Activated gamma-delta T cell (primary cell): ENCODE measurements at regions not wholly inside any gene's neighbourhood (a gene's known extent, or its start where the extent isn't known, plus 50 kb on each side); places are given as distances from the start of the nearest gene placed in this dataset.

Source experiments
- DNase-seq: peaks from one replicate; lab custom pipeline; 2025; lab: John Stamatoyannopoulos, UW

GRCh38 chr9:78493166-78493742, 196.3 kb downstream of the PSAT1 start:
- no peak for DNase-seq

DNA sequence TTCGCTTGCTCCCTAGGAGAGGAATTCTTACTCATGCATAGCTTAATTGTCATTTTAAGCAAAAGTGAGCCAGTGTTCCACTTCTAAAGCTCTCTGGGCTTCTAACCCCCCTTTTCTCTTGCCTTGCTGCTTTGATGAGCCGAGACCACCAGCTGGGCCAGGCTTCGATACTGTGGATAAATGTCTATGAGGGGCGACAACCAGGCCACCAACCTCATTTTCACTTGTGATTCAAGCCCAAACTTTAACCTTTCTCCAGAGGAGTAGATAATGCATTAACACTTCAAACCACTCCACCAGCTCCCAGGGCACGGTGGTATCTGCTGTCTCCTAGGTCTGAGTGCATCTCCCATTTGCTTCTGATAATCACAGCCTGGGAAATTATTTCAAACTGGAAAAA, 205.6 kb downstream of the PSAT1 start:
- DNase-seq, result no peak

DNA sequence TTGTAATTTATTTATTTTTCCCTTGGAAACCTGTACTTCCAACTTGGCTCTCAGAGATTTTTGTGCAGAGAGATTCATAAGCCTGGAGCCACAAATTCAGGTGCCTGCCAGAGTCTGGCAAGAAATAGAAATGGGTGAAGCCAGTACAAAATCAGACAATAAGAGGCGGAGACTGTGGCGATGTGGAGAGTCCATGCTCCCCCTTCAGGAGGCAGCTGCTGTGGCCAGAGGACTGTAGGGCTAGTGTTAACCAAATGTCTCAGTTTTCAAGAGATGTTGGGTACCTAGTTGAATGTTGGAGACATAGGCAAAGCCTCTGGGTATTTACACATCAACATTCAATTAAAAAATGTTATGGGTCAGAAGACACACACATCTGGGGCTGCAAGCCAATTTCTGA, 208.6 kb downstream of the PSAT1 start:
- no peak for DNase-seq

- no peak for DNase-seq
These were observed 210.1 kb downstream of the PSAT1 start for GRCh38 chr9:78507037-78507436.

- DNase-seq, result no peak
These were observed 213.1 kb downstream of the PSAT1 start for GRCh38 chr9:78510035-78510434.

DNA sequence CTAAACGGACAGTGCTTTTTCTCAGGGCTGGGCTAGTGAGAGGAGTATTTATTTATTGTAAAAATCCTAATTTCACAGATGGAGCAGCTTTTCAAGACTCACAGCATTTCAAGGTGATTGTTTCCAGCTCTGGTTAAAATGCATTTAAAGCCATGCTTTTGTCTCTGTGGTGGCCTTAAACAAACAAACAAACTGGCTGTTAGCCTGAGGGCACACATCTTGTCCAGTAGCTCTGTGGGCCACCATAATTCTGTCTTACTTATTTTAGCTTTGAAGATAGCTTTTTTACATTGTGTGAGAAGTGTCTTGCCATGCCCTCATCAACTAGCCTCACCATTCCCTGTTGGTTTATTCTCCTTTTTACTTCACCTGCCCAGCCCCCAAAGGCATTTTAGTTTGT, 218.2 kb downstream of the PSAT1 start:
- no peak for DNase-seq

DNA sequence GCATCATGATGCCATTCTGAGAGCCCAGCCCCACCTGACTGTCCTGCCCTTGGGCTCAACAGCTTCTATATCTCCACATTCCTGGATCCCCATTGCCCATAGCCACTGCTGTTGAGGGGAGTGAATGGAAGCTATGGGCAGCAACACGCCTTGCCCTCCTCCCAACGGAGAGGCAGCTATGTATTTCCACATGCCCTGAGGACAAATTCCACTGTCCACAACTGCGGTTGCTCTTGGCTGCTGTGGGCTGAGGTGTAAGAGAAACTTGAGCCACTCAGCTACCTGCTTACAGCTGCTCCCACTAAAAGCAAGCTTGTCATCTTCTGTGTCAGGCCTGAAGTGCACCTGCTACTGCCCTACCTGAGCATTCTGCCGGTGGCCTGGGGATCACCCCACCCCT, 222.9 kb downstream of the PSAT1 start:
- DNase-seq, result no peak

GRCh38 chr9:78521680-78522079, 224.8 kb downstream of the PSAT1 start:
- no peak for DNase-seq

DNA sequence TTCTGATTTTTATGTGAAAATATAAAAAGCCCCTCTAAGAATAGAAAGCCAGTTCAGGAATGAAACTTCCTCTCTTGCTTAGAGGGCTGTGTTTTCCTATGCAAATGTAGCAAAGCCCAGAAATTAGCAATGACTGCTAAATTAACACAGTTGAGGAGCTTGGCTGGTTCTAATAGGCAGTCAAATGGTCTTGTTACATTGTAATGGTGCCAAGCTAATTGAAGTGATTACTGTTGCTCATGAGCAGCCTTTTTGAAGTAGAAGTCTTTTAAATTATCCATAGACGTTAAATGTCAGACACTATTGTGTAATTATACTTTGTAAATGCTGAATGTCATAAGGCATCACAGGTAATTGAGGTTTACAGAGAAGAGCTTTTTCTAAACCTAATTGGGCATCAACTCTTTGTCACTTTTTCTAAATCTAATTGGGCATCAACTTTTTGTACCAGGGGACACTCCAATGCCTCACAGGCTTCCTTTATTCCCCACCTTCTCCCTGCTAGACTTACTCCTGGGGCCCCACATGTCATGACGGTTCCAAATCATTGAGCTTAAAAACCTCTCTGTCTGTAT, 229.1 kb downstream of the PSAT1 start:
- DNase-seq, result no peak

DNA sequence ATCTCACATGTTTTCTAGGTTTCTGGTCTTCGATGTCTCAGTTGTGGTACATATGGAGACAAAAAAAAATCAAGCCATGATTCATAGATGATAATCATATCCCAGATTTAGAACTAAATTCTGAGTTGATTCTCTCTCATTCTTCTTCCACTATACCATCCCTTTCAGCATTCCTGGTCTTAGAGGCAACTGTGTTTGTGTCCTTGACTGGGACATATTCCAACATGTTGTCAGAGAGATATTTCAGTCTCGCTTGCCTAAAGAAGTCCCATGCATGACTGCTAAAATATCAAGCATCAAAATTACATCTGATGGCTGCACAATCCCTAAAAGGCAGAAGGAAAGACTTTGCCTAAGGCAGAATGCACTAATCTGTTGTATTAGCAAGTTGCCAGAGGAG, 236.6 kb downstream of the PSAT1 start:
- no peak for DNase-seq

DNA sequence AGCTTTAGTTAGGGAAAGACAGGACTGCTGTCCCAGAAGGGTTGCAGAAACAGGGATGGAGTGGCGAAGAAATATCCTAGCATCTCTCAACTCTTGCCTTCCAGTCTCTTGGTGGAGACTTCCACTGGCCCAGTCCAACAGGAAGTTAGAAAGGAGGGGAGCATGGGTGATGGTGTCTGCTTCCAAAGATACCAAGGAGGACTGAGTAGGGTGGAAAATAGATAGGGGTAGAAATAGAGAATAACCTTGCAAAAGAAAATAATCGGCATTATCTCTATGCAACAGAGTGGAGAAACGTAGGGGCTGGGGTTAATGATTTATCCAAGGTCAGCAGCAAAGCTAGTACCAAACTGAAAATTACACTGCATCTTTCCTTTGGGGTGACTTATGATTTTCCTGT, 242.3 kb downstream of the PSAT1 start:
- DNase-seq, result no peak

DNA sequence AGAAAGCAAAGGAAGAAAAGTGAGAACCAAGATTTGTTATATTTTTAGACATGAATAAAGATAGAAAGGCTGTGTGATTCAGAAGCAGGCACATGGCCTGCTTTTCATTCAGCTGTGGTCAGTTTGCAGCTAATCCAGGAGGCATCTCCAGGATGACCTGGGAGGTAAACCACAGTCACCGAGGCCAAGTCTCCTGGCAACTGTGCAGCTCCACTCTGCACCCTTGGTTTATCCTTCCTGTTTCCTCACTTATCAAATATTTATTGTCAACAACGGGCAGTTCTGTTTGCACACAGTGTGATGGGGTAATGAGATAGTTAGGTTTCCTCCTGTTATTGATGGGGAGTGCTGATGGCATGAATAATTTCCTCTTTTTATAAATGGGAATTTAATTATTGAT, 243.0 kb downstream of the PSAT1 start:
- no peak for DNase-seq

DNA sequence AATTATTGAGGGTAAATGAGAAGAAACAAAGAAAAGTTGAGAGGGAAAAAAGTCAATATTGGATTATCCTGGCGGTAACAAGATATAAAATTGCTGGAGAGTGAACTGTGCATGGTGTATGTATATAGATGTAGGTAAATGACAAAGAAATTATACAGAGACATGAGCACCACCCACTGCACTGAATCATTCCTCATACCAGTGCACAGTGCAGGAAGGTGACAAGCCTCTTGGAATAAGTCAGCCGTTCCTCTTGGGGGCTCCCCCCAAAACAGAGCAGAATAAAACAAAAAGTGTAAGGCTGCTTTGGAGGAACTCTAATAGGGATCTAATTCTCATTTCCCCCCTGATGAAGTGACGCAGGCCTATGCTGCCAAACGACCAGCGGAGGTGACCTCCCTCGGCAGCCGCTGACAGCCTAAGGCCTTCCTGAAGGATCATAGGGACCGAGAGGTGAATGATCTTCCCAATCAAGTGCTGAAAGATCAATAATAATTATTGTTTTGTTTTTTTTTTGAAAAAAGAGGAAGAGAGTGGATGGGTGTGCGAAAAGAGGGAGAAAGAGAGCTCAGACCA, 245.0 kb downstream of the PSAT1 start:
- DNase-seq, result no peak

DNA sequence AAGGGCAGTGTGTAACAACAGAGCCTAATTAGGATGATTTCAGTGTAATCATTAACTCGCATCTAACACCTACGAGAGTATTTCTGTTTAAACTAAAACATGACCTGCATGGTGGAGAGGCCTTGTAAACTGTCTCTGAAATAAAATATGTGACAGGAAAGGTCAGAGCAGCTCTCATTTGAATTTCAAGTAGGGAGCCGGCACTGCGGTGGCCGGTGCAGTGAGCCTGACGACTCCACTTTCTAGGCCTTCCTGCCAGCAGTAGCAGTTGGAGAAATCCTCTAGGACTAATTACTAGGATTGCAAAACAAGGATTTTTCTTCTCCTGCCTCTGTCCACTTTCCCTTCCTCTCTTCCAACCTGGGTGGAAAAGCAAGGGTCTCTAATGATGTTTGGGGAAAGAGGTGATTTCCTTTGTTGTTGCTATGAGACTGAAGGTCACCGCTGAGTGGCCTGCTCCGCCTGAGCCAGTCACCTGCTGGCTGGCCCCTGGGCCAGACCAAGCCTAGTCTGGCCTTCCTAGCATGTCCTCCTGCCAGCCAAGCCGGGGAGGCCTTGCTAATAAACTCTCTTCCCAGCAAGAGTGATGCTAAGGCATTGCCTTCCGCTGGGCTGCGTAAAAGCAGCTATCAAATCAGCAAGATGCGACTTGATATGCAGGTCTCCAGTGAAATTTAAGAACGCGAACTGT, 245.7 kb downstream of the PSAT1 start:
- no peak for DNase-seq

- DNase-seq, result no peak
These were observed 246.4 kb downstream of the PSAT1 start for GRCh38 chr9:78543353-78543752.

- no peak for DNase-seq
These were observed 247.3 kb downstream of the PSAT1 start for GRCh38 chr9:78544230-78544629.

GRCh38 chr9:78547831-78548230, 250.9 kb downstream of the PSAT1 start:
- DNase-seq, result no peak

GRCh38 chr9:78548670-78549069, 251.7 kb downstream of the PSAT1 start:
- DNase-seq, result no peak

DNA sequence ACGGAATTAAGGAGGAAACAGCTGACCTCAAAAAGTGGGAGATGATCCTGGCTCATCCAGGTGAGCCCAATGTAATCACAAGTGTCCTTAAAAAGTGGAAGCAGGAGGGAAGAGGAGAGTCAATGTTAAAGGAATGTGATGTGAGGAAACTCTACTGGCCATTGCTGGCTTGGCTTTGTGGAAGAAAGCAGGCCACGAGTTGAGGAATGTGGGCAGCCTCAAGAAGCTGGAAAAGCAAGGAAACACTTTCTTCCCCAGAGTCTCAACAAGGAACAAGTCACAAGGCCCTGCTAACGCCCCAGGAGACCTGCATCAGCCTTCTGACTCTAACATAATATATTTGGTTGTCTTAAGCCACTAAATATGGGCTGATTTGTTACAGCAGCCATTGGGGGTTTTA, 252.8 kb downstream of the PSAT1 start:
- no peak for DNase-seq

DNA sequence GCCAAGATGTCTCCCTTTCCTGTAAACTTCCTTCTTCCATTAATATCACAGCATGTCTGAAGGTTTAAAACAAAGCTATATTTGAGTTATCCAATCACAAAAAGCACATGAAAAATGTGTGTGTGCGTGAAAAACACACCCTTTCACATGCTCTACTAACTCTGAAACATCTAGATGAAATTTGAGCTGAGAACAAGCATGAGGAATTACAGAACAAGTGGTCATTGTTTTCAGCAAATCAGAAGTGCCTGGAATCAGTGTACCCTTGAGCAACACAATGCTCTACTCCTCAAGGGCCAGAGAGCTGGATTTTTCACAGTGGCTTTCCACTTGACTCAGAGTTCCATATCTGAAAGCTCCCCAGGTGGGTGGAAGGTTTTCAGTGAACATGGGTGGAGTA, 255.9 kb downstream of the PSAT1 start:
- DNase-seq, result no peak

DNA sequence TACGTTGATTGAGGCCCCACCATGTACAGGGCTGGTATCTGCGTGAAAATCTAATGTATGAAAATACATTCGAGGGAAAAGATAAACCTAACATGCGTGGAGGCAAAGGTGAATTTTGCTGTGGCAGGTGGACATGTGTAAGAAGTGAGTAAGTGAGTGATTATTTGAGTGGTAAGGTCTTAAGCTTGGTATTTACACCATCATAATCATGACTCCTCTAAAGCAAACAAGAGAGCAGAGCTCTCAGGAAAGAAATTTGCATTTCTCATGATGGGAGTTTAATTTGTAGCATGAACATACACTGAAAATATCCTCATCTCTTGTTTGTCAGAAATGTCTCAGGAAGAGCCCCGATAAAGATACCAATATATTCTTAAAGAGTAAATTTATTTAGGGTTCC, 260.6 kb downstream of the PSAT1 start:
- no peak for DNase-seq

GRCh38 chr9:78559449-78559885, 262.5 kb downstream of the PSAT1 start:
- no peak for DNase-seq

- DNase-seq, result no peak
These were observed 265.1 kb downstream of the PSAT1 start for GRCh38 chr9:78562021-78562420.
